Testis (tissue), 2 donors: ENCODE measurements at regions not wholly inside any gene's neighbourhood (a gene's known extent, or its start where the extent isn't known, plus 50 kb on each side); places are given as distances from the start of the nearest gene placed in this dataset.

Source experiments
- POLR2A ChIP-seq: fragments of 450-650 bp; IDR thresholded peaks from one replicate; pipeline ENCODE4 v1.6.1; 2017; ENCODE audit warnings: antibody characterized with exemption, mild to moderate bottlenecking, moderate library complexity
- TF ChIP-seq, protein P1 (sequence below), 3 experiments: fragments of 450-650 bp in 2 of 3; fragments of 200-600 bp in 1 of 3; sonication (generic) in 1 of 3; IDR thresholded peaks; one replicate each; pipeline ENCODE4 v1.5.1; 2016 to 2019; ENCODE audit warnings: antibody characterized with exemption in 3 of 3, mild to moderate bottlenecking in 2 of 3, moderate library complexity in 1 of 3

GRCh38 chr1:30599721-30600120 is 123.7 kb downstream of the MATN1 start:
- TF ChIP-seq, protein P1, sequence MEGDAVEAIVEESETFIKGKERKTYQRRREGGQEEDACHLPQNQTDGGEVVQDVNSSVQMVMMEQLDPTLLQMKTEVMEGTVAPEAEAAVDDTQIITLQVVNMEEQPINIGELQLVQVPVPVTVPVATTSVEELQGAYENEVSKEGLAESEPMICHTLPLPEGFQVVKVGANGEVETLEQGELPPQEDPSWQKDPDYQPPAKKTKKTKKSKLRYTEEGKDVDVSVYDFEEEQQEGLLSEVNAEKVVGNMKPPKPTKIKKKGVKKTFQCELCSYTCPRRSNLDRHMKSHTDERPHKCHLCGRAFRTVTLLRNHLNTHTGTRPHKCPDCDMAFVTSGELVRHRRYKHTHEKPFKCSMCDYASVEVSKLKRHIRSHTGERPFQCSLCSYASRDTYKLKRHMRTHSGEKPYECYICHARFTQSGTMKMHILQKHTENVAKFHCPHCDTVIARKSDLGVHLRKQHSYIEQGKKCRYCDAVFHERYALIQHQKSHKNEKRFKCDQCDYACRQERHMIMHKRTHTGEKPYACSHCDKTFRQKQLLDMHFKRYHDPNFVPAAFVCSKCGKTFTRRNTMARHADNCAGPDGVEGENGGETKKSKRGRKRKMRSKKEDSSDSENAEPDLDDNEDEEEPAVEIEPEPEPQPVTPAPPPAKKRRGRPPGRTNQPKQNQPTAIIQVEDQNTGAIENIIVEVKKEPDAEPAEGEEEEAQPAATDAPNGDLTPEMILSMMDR (IDR thresholded peaks at IDR 0.05) = no peak
- TF ChIP-seq POLR2A = no peak
